ENCODE measurements at regions not wholly inside any gene's neighbourhood (a gene's known extent, or its start where the extent isn't known, plus 50 kb on each side); places are given as distances from the start of the nearest gene placed in this dataset.

- 33% methylated on average over 2 of the region's 2 CpGs for WGBS (ENCODE audit: missing lambda C conversion rate)
- no peak overlapping the region for H3K27ac ChIP-seq
- ATAC-seq (no peak), DNase-seq (ENCODE audit: low read depth in 1 of 2, low spot score in 1 of 2) (no peak), FAIRE-seq (no peak)
- CTCF ChIA-PET = no interaction called here
- TF ChIP-seq ZC3H11A (IDR thresholded peaks at IDR 0.05) (no peak), KDM5A (IDR thresholded peaks at IDR 0.05) (no peak), RNF2 (IDR thresholded peaks at IDR 0.05; ENCODE audit: borderline replicate concordance, low read depth) (no peak), CEBPB (IDR thresholded peaks at IDR 0.05) (no peak), FOXS1 (CRISPR knock-in tag; IDR thresholded peaks at IDR 0.05) (no peak), RAD21 (conservative IDR thresholded peaks at IDR 0.05 in 1 of 2, IDR thresholded peaks at IDR 0.05 in 1 of 2) (no peak), POLR2AphosphoS2 (conservative IDR thresholded peaks at IDR 0.05; ENCODE audit: low read length) (no peak), GATA3 (IDR thresholded peaks at IDR 0.05; ENCODE audit: borderline replicate concordance) (no peak), ESRRA (IDR thresholded peaks at IDR 0.05; ENCODE audit: borderline replicate concordance, low read length) (no peak), FOSB (CRISPR knock-in tag; IDR thresholded peaks at IDR 0.05) (no peak), ELK1 (IDR thresholded peaks at IDR 0.05; ENCODE audit: low read depth, low read length) (no peak)
- TF ChIP-seq, protein P1, sequence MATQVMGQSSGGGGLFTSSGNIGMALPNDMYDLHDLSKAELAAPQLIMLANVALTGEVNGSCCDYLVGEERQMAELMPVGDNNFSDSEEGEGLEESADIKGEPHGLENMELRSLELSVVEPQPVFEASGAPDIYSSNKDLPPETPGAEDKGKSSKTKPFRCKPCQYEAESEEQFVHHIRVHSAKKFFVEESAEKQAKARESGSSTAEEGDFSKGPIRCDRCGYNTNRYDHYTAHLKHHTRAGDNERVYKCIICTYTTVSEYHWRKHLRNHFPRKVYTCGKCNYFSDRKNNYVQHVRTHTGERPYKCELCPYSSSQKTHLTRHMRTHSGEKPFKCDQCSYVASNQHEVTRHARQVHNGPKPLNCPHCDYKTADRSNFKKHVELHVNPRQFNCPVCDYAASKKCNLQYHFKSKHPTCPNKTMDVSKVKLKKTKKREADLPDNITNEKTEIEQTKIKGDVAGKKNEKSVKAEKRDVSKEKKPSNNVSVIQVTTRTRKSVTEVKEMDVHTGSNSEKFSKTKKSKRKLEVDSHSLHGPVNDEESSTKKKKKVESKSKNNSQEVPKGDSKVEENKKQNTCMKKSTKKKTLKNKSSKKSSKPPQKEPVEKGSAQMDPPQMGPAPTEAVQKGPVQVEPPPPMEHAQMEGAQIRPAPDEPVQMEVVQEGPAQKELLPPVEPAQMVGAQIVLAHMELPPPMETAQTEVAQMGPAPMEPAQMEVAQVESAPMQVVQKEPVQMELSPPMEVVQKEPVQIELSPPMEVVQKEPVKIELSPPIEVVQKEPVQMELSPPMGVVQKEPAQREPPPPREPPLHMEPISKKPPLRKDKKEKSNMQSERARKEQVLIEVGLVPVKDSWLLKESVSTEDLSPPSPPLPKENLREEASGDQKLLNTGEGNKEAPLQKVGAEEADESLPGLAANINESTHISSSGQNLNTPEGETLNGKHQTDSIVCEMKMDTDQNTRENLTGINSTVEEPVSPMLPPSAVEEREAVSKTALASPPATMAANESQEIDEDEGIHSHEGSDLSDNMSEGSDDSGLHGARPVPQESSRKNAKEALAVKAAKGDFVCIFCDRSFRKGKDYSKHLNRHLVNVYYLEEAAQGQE (IDR thresholded peaks at IDR 0.05) = no peak
- no peak overlapping the region for H3K4me3 ChIP-seq
- no peaks in the 10 kb centered on the region for H3K4me1 ChIP-seq
- POLR2A ChIA-PET = no interaction called here
- no peak overlapping the region for H3K4me2 ChIP-seq
- H3K9me3 ChIP-seq = no peaks in the 10 kb centered on the region
Measured at GRCh38 chr7:136183981-136184380, 206.8 kb upstream of the MTPN start.

DNA sequence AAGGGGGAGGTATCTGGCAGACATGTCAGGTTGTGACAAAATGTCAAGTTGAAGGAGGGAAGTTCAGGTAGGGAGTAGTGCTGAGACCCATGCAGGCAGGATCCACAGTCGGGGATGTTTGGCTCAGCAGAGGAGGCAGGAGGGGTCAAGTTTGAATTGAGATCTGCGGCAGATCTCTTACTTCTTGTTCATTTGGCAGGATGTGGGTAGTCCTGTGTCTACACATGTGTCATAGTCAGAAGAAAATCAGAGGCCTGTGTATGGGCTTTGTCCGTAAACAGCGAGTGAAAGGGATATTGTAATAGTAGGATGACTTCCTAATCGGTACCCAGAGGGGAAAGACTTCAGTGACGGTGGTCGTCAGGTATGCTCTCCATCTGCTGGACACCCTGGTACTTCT lies 203.8 kb upstream of the MTPN start:
- ChIA-PET CTCF (no interaction called here), POLR2A (no interaction called here)
- DNase-seq (ENCODE audit: low read depth in 1 of 2, low spot score in 1 of 2) = no peak
- ATAC-seq = no peak
- H3K4me1 ChIP-seq = no peaks in the 10 kb centered on the region
- no peak overlapping the region for H3K27ac ChIP-seq
- H3K9me3 ChIP-seq = no peaks in the 10 kb centered on the region
- 11% methylated on average over 7 of the region's 7 CpGs for WGBS (ENCODE audit: missing lambda C conversion rate)
- no peak for TF ChIP-seq BCL3 (IDR thresholded peaks at IDR 0.05)
- no peak for FAIRE-seq
- H3K4me3 ChIP-seq = no peak overlapping the region
- no peak overlapping the region for H3K4me2 ChIP-seq

DNA sequence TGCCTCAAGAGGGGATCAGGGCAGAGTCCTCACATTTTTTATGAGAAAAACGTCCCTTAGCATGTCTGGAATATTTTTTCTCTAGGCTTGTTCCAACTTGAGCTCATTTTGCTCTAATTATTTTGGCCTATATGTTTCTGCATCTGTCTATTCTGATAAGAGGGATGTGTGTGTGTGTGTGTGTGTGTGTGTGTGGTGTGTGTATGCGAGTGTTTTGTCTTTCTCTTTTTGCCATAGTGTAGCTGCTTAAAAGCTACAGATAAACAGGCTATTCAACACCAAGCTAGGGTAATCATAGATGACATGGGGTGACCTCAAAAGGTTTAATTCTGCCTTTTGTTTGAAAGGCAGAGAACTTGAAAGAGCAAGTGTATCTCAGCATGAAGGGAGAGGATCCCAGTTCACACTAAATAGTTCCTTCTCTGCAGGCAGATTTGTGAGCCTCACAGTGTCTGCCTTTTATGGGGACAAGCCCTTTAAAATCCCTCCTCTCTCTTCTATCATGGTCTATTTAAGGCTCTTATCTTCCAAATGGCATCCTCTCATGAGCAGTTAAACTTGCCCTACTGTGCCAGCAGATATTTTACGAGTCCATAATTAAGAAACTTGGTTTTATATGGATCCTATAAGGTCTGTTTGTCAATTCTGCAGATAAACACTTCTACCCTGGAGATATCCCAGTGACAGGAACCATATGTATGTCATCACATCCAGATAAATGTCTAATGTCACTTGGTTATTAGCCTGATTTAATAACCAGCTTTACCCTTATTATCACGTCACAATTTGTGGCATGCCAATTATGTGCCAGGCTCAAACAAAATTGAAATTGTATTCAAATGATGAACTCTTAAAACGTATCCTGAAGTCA lies 202.9 kb upstream of the MTPN start:
- H3K4me3 ChIP-seq = no peak overlapping the region
- 5% methylated on average over 5 of the region's 5 CpGs for WGBS (ENCODE audit: missing lambda C conversion rate)
- TF ChIP-seq KDM5A (IDR thresholded peaks at IDR 0.05) (no peak), GATA3 (IDR thresholded peaks at IDR 0.05; ENCODE audit: borderline replicate concordance) (no peak), E2F6 (IDR thresholded peaks at IDR 0.05; ENCODE audit: borderline replicate concordance, low read depth) (no peak), NR3C1 (IDR thresholded peaks at IDR 0.05) (no peak), USF2 (IDR thresholded peaks at IDR 0.05) (no peak), JUN (IDR thresholded peaks at IDR 0.05) (no peak), HES2 (IDR thresholded peaks at IDR 0.05) (no peak), HMGXB4 (CRISPR knock-in tag; IDR thresholded peaks at IDR 0.05; ENCODE audit: borderline replicate concordance) (no peak), EHF (CRISPR knock-in tag; IDR thresholded peaks at IDR 0.05) (no peak)
- TF ChIP-seq, protein P2, sequence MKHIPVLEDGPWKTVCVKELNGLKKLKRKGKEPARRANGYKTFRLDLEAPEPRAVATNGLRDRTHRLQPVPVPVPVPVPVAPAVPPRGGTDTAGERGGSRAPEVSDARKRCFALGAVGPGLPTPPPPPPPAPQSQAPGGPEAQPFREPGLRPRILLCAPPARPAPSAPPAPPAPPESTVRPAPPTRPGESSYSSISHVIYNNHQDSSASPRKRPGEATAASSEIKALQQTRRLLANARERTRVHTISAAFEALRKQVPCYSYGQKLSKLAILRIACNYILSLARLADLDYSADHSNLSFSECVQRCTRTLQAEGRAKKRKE (CRISPR knock-in tag; IDR thresholded peaks at IDR 0.05; ENCODE audit: low read depth) = no peak

More for the DNA sequence above, 202.9 kb upstream of the MTPN start:
- Histone ChIP-seq H3K9me3 (no peaks in the 10 kb centered on the region), H3K4me2 (no peak overlapping the region), H3K27ac (no peak overlapping the region), H3K4me1 (no peaks in the 10 kb centered on the region)
- DNase-seq (ENCODE audit: low read depth in 1 of 2, low spot score in 1 of 2) = no peak
- ChIA-PET CTCF (interaction anchor here (1.0 kb wide), 1 partner anchor 382 kb away, joined by 3 read pairs; no protein-coding TSS in a partner anchor), POLR2A (no interaction called here)
- ATAC-seq = no peak
- no peak for FAIRE-seq
